BLaER1 (cell line): ENCODE measurements at regions not wholly inside any gene's neighbourhood (a gene's known extent, or its start where the extent isn't known, plus 50 kb on each side); places are given as distances from the start of the nearest gene placed in this dataset.
"Not testable (repeated sequence)": the region's sequence is repeated elsewhere in the genome, so short reads cannot be mapped to it uniquely, and the experiment has no call there.

Experiments used
- H3K27ac ChIP-seq: shearing (Covaris generic); formaldehyde crosslinking; 2 replicates; pipeline ENCODE4 v1.8.1; 2022
- H3K27me3 ChIP-seq: shearing (Covaris generic); formaldehyde crosslinking; 2 replicates; pipeline ENCODE4 v1.8.1; 2022
- H3K36me3 ChIP-seq: shearing (Covaris generic); formaldehyde crosslinking; 2 replicates; pipeline ENCODE4 v1.8.1; 2022
- H3K4me1 ChIP-seq: shearing (Covaris generic); formaldehyde crosslinking; 2 replicates; pipeline ENCODE4 v1.8.1; 2022
- H3K4me2 ChIP-seq: shearing (Covaris generic); formaldehyde crosslinking; 2 replicates; pipeline ENCODE4 v1.8.1; 2022
- H3K4me3 ChIP-seq: shearing (Covaris generic); formaldehyde crosslinking; 2 replicates; pipeline ENCODE4 v1.8.1; 2022
- H3K9ac ChIP-seq: shearing (Covaris generic); formaldehyde crosslinking; 2 replicates; pipeline ENCODE4 v1.8.1; 2022
- H3K9me3 ChIP-seq: shearing (Covaris generic); formaldehyde crosslinking; 2 replicates; pipeline ENCODE4 v1.8.1; 2022
- H4K20me1 ChIP-seq: shearing (Covaris generic); formaldehyde crosslinking; 2 replicates; pipeline ENCODE4 v1.8.1; 2022
- Cebpa-rat ChIP-seq: shearing (Covaris generic); IDR thresholded peaks from 2 replicates; pipeline ENCODE4 v1.8.1; 2022

GRCh38 chr17:63070031-63070430 lies 104.0 kb downstream of the TANC2 start:
- H3K36me3 ChIP-seq = no peaks in the 10 kb centered on the region
- H3K4me1 ChIP-seq = peaks cover 11% of the 10 kb centered on the region
- peaks cover 6% of the 10 kb centered on the region; the same call in 1 of the 2 replicates for H4K20me1 ChIP-seq
- H3K4me3 ChIP-seq = no peak overlapping the region
- no peak overlapping the region for H3K9ac ChIP-seq
- H3K27me3 ChIP-seq = no peaks in the 10 kb centered on the region
- H3K27ac ChIP-seq = no peak overlapping the region
- TF ChIP-seq Cebpa-rat = no peak
- no peaks in the 10 kb centered on the region for H3K9me3 ChIP-seq
- H3K4me2 ChIP-seq = no peak overlapping the region

DNA sequence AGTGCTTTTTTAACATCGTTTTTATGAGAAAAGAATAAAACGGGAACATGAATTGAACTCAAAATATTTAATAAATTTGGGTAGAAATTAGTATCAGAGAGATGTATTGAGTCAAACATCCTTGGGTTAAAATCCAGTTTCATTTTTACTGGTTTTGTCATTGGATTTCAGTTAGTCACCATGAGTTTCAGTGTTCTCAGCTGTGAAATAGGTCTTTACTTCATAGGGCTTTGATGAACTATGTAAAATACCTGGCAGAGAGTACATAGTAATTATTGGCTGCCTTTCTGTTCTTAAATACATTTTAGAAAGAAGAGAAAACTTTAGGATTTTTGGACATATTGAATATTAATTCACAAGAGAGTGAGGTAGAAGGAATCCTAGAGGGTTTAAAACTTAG lies 105.8 kb downstream of the TANC2 start:
- H3K4me3 ChIP-seq = no peak overlapping the region
- H3K9ac ChIP-seq = no peak overlapping the region
- no peak for TF ChIP-seq Cebpa-rat

GRCh38 chr17:63075969-63076368 lies 109.9 kb downstream of the TANC2 start:
- no peaks in the 10 kb centered on the region for H3K27me3 ChIP-seq
- H3K9me3 ChIP-seq = no peaks in the 10 kb centered on the region
- H3K27ac ChIP-seq = no peak overlapping the region
- no peaks in the 10 kb centered on the region for H3K4me1 ChIP-seq
- H4K20me1 ChIP-seq = no peaks in the 10 kb centered on the region; the same call in 1 of the 2 replicates
- no peaks in the 10 kb centered on the region for H3K36me3 ChIP-seq
- TF ChIP-seq Cebpa-rat = no peak
- H3K9ac ChIP-seq = no peak overlapping the region
- H3K4me2 ChIP-seq = no peak overlapping the region
- H3K4me3 ChIP-seq = no peak overlapping the region

More for the DNA sequence above, 105.8 kb downstream of the TANC2 start:
- no peak overlapping the region for H3K27ac ChIP-seq
- no peak overlapping the region for H3K4me2 ChIP-seq
- H3K27me3 ChIP-seq = no peaks in the 10 kb centered on the region
- no peaks in the 10 kb centered on the region; the same call in 1 of the 2 replicates for H4K20me1 ChIP-seq
- peaks cover under 1% of the 10 kb centered on the region; the same call in 1 of the 2 replicates for H3K4me1 ChIP-seq
- no peaks in the 10 kb centered on the region for H3K9me3 ChIP-seq
- H3K36me3 ChIP-seq = no peaks in the 10 kb centered on the region

DNA sequence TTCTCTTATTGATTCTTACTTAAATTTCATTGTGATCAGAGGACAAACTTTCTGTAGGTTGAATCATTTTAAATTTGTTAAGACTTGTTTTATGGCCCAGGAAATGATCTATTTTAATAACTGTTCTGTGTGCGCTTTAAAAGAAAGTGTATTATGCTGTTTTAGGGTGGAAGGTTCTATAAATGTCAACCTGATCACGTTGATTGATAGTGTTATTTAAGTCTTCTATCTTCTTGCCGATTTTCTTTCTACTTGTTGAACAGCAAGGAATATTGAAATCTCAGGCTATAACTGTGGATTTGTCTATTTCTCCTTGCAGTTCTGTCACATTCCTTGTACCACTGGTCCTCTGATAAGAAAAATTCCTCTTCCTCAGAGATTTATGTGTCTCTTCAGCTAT lies 112.7 kb downstream of the TANC2 start:
- no peak for TF ChIP-seq Cebpa-rat
- Histone ChIP-seq H3K27me3 (no peaks in the 10 kb centered on the region), H3K9ac (no peak overlapping the region), H3K36me3 (no peaks in the 10 kb centered on the region), H3K4me2 (no peak overlapping the region), H4K20me1 (no peaks in the 10 kb centered on the region), H3K4me3 (no peak overlapping the region), H3K9me3 (no peaks in the 10 kb centered on the region), H3K27ac (no peak overlapping the region), H3K4me1 (no peaks in the 10 kb centered on the region)

- H3K27ac ChIP-seq = no peak overlapping the region
- H3K4me1 ChIP-seq = no peaks in the 10 kb centered on the region
- no peaks in the 10 kb centered on the region for H3K27me3 ChIP-seq
- peaks cover 10% of the 10 kb centered on the region for H3K9me3 ChIP-seq
- TF ChIP-seq Cebpa-rat = no peak
- no peak overlapping the region for H3K9ac ChIP-seq
- H3K36me3 ChIP-seq = peaks cover 7% of the 10 kb centered on the region; the same call in 1 of the 2 replicates
- H3K4me3 ChIP-seq = no peak overlapping the region
- H3K4me2 ChIP-seq = no peak overlapping the region
- no peaks in the 10 kb centered on the region for H4K20me1 ChIP-seq
These were observed 116.3 kb downstream of the TANC2 start for GRCh38 chr17:63082273-63082861.

DNA sequence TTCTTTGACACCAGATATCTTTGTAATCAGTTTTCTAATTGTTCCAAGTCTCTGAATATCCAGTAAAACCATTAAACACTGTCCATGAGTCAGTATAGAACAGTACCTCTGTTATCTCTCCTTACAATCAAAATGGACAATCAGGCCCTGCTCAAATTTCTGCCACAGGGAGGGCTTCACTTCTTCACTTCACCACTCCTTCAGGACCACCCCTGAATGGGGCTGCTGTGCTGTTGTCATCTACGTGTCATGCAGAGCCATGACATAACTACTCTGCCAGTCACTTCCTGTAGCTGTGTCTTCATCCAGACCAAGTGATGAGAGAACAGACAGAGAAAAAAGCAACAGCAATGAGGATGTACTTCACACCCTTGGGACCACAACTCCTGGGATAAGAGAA lies 116.9 kb downstream of the TANC2 start:
- no peak overlapping the region for H3K4me3 ChIP-seq
- peaks cover 12% of the 10 kb centered on the region for H3K9me3 ChIP-seq
- no peaks in the 10 kb centered on the region for H4K20me1 ChIP-seq
- H3K36me3 ChIP-seq = peaks cover 7% of the 10 kb centered on the region; the same call in 1 of the 2 replicates
- no peaks in the 10 kb centered on the region for H3K27me3 ChIP-seq
- no peak overlapping the region for H3K4me2 ChIP-seq
- no peaks in the 10 kb centered on the region for H3K4me1 ChIP-seq
- TF ChIP-seq Cebpa-rat = no peak
- no peak overlapping the region for H3K27ac ChIP-seq
- H3K9ac ChIP-seq = no peak overlapping the region

GRCh38 chr17:63086483-63087185 lies 120.6 kb downstream of the TANC2 start:
- Histone ChIP-seq H3K4me1 (no peaks in the 10 kb centered on the region), H3K4me2 (no peak overlapping the region), H3K36me3 (peaks cover 7% of the 10 kb centered on the region; the same call in 1 of the 2 replicates), H3K27ac (no peak overlapping the region), H3K4me3 (no peak overlapping the region), H4K20me1 (no peaks in the 10 kb centered on the region), H3K9me3 (peaks cover 12% of the 10 kb centered on the region), H3K27me3 (no peaks in the 10 kb centered on the region), H3K9ac (no peak overlapping the region)
- TF ChIP-seq Cebpa-rat = no peak

- H4K20me1 ChIP-seq = not testable (repeated sequence)
- H3K9me3 ChIP-seq = peaks cover 12% of the 10 kb centered on the region
These were observed 124.5 kb downstream of the TANC2 start for GRCh38 chr17:63090358-63091114.

GRCh38 chr17:63091909-63092308 lies 125.9 kb downstream of the TANC2 start:
- not testable (repeated sequence) for H4K20me1 ChIP-seq, H3K27ac ChIP-seq, H3K4me3 ChIP-seq, H3K36me3 ChIP-seq, H3K27me3 ChIP-seq, H3K9ac ChIP-seq, H3K4me1 ChIP-seq, H3K4me2 ChIP-seq, H3K9me3 ChIP-seq

More at GRCh38 chr17:63090358-63091114, 124.5 kb downstream of the TANC2 start:
- H3K4me3 ChIP-seq, H3K4me1 ChIP-seq, H3K4me2 ChIP-seq, H3K27ac ChIP-seq, H3K27me3 ChIP-seq, H3K36me3 ChIP-seq, H3K9ac ChIP-seq: not testable (repeated sequence)

DNA sequence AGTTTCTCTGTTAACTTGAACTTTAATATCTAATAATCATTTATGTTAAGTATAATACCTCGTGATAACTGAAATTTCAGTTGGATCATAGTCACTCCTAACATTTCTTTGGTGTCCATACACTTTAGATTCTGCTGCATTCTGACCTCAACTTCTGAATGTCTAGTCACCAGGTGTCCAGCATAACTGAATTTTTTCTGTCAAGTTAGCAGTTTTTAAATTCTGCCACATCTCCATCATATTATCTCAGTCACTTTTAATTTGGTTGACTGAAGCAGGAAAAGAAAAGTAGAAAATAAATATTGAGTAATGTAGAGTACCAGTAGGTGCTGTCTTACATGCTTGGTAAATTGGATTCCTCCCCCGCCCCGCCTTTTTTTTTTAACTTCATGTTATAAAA lies 128.6 kb downstream of the TANC2 start:
- Histone ChIP-seq H3K36me3 (no peaks in the 10 kb centered on the region), H3K27me3 (no peaks in the 10 kb centered on the region), H3K27ac (no peak overlapping the region), H3K4me1 (0 out of 2 replicates have a peak, but pooled peaks cover 5% of the 10 kb centered on the region), H3K4me3 (no peak overlapping the region), H4K20me1 (no peaks in the 10 kb centered on the region), H3K9ac (no peak overlapping the region), H3K9me3 (no peaks in the 10 kb centered on the region; the same call in 1 of the 2 replicates), H3K4me2 (no peak overlapping the region)
- TF ChIP-seq Cebpa-rat = no peak
